CD4-positive, alpha-beta T cell treated with Interleukin-6 at 100 ng/mL for 8 hours (primary cell): ENCODE measurements at regions not wholly inside any gene's neighbourhood (a gene's known extent, or its start where the extent isn't known, plus 50 kb on each side); places are given as distances from the start of the nearest gene placed in this dataset.

Experiments used
- DNase-seq: peaks from one replicate; pipeline ENCODE4 v3.0.0-alpha.2; 2020; ENCODE audit warnings: mixed read lengths, low spot score

DNA sequence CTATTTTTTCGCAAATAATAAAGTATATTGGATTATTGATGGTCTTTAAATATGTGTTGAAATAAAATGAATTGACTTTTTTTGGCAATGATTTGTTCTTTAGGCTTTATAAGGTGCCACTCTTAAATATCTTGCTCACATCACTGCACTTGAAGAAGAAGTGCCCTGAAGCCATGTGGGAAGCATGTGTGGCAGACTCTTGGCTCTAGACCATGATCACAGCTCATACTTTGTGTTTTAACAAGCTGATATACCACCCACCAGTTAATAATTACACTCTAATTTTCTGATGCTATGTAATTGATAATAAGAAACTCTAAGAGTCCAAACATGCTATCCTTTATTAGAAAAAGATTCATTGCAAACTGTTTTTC is 52.1 kb upstream of the TGFBR2 start:
- DNase-seq: no peak

DNA sequence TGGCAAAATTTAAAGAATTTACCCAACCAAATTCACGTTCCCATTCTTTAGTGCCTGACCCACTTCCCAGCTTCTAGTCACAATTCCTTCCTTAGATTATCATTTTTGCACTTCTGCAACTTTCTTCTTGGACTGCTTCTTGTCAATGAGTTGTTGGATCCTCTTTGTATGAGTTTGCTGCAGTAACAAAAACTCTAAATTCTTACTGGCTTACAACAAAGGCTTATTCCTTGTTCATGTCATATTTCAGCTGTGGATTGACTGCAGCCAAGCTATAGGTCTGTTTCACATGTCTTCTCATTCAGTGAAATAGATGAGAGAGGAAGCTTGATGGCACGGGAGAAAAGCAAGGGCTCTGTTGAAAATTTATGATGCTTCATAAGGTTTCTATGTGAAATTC is 50.4 kb upstream of the TGFBR2 start:
- DNase-seq: no peak
